OCI-LY1 (cell line): ENCODE measurements at regions not wholly inside any gene's neighbourhood (a gene's known extent, or its start where the extent isn't known, plus 50 kb on each side); places are given as distances from the start of the nearest gene placed in this dataset.

Experiments used
- H2AFZ ChIP-seq: fragments of 200-600 bp; sonication (generic), shearing (Covaris generic); 2 replicates; pipeline ENCODE4 v1.6.0; 2014; ENCODE audit warnings: antibody characterized with exemption, mild to moderate bottlenecking, low read length
- H3F3A ChIP-seq: fragments of 200-600 bp; sonication (generic), shearing (Covaris generic); 2 replicates; pipeline ENCODE4 v1.6.0; 2014; ENCODE audit warnings: mild to moderate bottlenecking, antibody characterized with exemption, low read length, moderate library complexity; ENCODE audit not compliant: insufficient read depth
- H3K27ac ChIP-seq: fragments of 200-600 bp; sonication (generic); 2 replicates; pipeline ENCODE4 v1.5.1; 2014; ENCODE audit warnings: low read length, mixed run types, mild to moderate bottlenecking, low read depth; ENCODE audit not compliant: poor library complexity, severe bottlenecking
- H3K27me3 ChIP-seq: fragments of 200-600 bp; sonication (generic); 2 replicates; pipeline ENCODE4 v1.6.0; 2014; ENCODE audit warnings: antibody characterized with exemption, mild to moderate bottlenecking, low read length, moderate library complexity; ENCODE audit not compliant: insufficient read depth
- H3K36me3 ChIP-seq: fragments of 200-600 bp; sonication (generic); 2 replicates; pipeline ENCODE4 v1.6.1; 2014; ENCODE audit warnings: mild to moderate bottlenecking, antibody characterized with exemption, low read length, moderate library complexity, mixed read lengths; ENCODE audit not compliant: insufficient read depth
- H3K4me1 ChIP-seq: fragments of 200-600 bp; sonication (generic); 2 replicates; pipeline ENCODE4 v1.5.1; 2014; ENCODE audit warnings: mild to moderate bottlenecking, low read length, moderate library complexity; ENCODE audit not compliant: insufficient read depth, severe bottlenecking
- H3K4me2 ChIP-seq: fragments of 200-600 bp; sonication (generic), shearing (Covaris generic); 2 replicates; pipeline ENCODE4 v1.6.1; 2014; ENCODE audit warnings: low read length
- H3K4me3 ChIP-seq: fragments of 200-600 bp; sonication (generic); 2 replicates; pipeline ENCODE4 v1.5.1; 2014; ENCODE audit warnings: low read length, low read depth, mild to moderate bottlenecking, mixed read lengths; ENCODE audit not compliant: poor library complexity, severe bottlenecking
- H3K79me2 ChIP-seq: fragments of 200-600 bp; shearing (Covaris generic); 2 replicates; pipeline ENCODE4 v1.6.1; 2016; ENCODE audit warnings: mixed run types, low read length, mixed read lengths; ENCODE audit not compliant: insufficient read depth
- H3K9ac ChIP-seq: fragments of 200-600 bp; sonication (generic), shearing (Covaris generic); 2 replicates; pipeline ENCODE4 v1.6.1; 2014; ENCODE audit warnings: mild to moderate bottlenecking, low read length, mixed read lengths
- H3K9me2 ChIP-seq: fragments of 200-600 bp; sonication (generic), shearing (Covaris generic); 2 replicates; pipeline ENCODE4 v1.6.1; 2014; ENCODE audit warnings: low read depth, mild to moderate bottlenecking, low read length, mixed read lengths
- H3K9me3 ChIP-seq: fragments of 200-600 bp; shearing (Covaris generic); 2 replicates; pipeline ENCODE4 v1.6.1; 2014; ENCODE audit warnings: low read length, mixed read lengths
- H4K20me1 ChIP-seq: fragments of 200-600 bp; sonication (generic), shearing (Covaris generic); 2 replicates; pipeline ENCODE4 v1.6.0; 2016; ENCODE audit warnings: mild to moderate bottlenecking, low read length; ENCODE audit not compliant: insufficient read depth
- CTCF ChIP-seq: fragments of 200-600 bp; sonication (generic), shearing (Covaris generic); IDR thresholded peaks from 2 replicates; pipeline ENCODE4 v1.5.1; 2017; ENCODE audit warnings: mild to moderate bottlenecking, antibody characterized with exemption, low read length, moderate library complexity, mixed read lengths
- EZH2 ChIP-seq: fragments of 200-600 bp; sonication (generic), shearing (Covaris generic); IDR thresholded peaks from 2 replicates; pipeline ENCODE4 v1.8.0; 2017; ENCODE audit warnings: borderline replicate concordance, mixed run types, mild to moderate bottlenecking, antibody characterized with exemption, low read length, moderate library complexity, mixed read lengths

- Histone ChIP-seq H3K4me3 (no peak overlapping the region), H3K36me3 (no peaks in the 10 kb centered on the region), H3K9me3 (no peaks in the 10 kb centered on the region), H3K9ac (no peak overlapping the region), H4K20me1 (no peaks in the 10 kb centered on the region), H3K27ac (no peak overlapping the region), H3K4me2 (no peak overlapping the region), H3F3A (no peaks in the 10 kb centered on the region), H2AFZ (no peak overlapping the region), H3K79me2 (no peaks in the 10 kb centered on the region), H3K9me2 (no peaks in the 10 kb centered on the region), H3K27me3 (no peaks in the 10 kb centered on the region), H3K4me1 (no peaks in the 10 kb centered on the region)
- no peak for TF ChIP-seq CTCF
- no peak for TF ChIP-seq EZH2
These were observed 59.7 kb upstream of the DAPK1 start for GRCh38 chr9:87437966-87438365.

- Histone ChIP-seq H3K9ac (no peak overlapping the region), H3K9me3 (no peaks in the 10 kb centered on the region), H3K27me3 (peaks cover 4% of the 10 kb centered on the region; the same call in 1 of the 2 replicates), H3K4me1 (peaks cover 7% of the 10 kb centered on the region), H3K4me3 (no peak overlapping the region), H3K36me3 (no peaks in the 10 kb centered on the region), H3K9me2 (no peaks in the 10 kb centered on the region), H3K79me2 (no peaks in the 10 kb centered on the region), H4K20me1 (no peaks in the 10 kb centered on the region), H2AFZ (no peak overlapping the region), H3K27ac (no peak overlapping the region), H3K4me2 (no peak overlapping the region), H3F3A (no peaks in the 10 kb centered on the region)
- TF ChIP-seq EZH2 (no peak), CTCF (no peak)
These were observed 56.4 kb upstream of the DAPK1 start for GRCh38 chr9:87441251-87441650.

- Histone ChIP-seq H3K9me2 (no peaks in the 10 kb centered on the region), H3K27ac (no peak overlapping the region), H3K79me2 (no peaks in the 10 kb centered on the region), H4K20me1 (no peaks in the 10 kb centered on the region), H3F3A (no peaks in the 10 kb centered on the region), H3K9me3 (no peaks in the 10 kb centered on the region), H3K36me3 (no peaks in the 10 kb centered on the region), H3K4me3 (no peak overlapping the region), H3K9ac (no peak overlapping the region), H3K4me1 (peaks cover 7% of the 10 kb centered on the region), H2AFZ (no peak overlapping the region), H3K4me2 (no peak overlapping the region), H3K27me3 (peaks cover 4% of the 10 kb centered on the region; the same call in 1 of the 2 replicates)
- TF ChIP-seq CTCF (no peak), EZH2 (no peak)
These were observed 55.2 kb upstream of the DAPK1 start for GRCh38 chr9:87442451-87442850.
